Tibial nerve (tissue), 4 donors: ENCODE measurements at regions not wholly inside any gene's neighbourhood (a gene's known extent, or its start where the extent isn't known, plus 50 kb on each side); places are given as distances from the start of the nearest gene placed in this dataset.

Experiments
- DNase-seq, 2 donors: peaks; one replicate each; pipeline ENCODE4 v3.0.0-alpha.2; 2019; ENCODE audit warnings: low spot score in 2 of 2
- H3K27ac ChIP-seq, 4 donors: fragments of 200-600 bp; sonication (generic) in 3 of 4; one replicate each; pipeline ENCODE4 v1.5.1; 2017 to 2019; ENCODE audit warnings: mild to moderate bottlenecking in 1 of 4
- H3K27me3 ChIP-seq, 2 donors: fragments of 200-600 bp; sonication (generic) in 1 of 2; one replicate each; pipeline versions ENCODE4 v1.5.1 to v1.6.0; 2017 to 2019
- H3K36me3 ChIP-seq, 3 donors: fragments of 200-600 bp; sonication (generic); one replicate each; pipeline ENCODE4 v1.5.1; 2018 to 2019
- H3K4me1 ChIP-seq, 4 donors: fragments of 200-600 bp; sonication (generic) in 3 of 4; one replicate each; pipeline ENCODE4 v1.5.1; 2017 to 2019
- H3K4me3 ChIP-seq, 4 donors: fragments of 200-600 bp; sonication (generic) in 3 of 4; one replicate each; pipeline ENCODE4 v1.5.1; 2017 to 2019; ENCODE audit warnings: mild to moderate bottlenecking in 1 of 4, moderate library complexity in 1 of 4
- H3K9me3 ChIP-seq, 4 donors: fragments of 200-600 bp; sonication (generic) in 3 of 4; one replicate each; pipeline ENCODE4 v1.5.1; 2017 to 2019
- EP300 ChIP-seq, 2 donors: sonication (generic); formaldehyde crosslinking; IDR thresholded peaks; one replicate each; pipeline ENCODE4 v1.6.1; 2017; ENCODE audit warnings: antibody characterized with exemption in 2 of 2, mild to moderate bottlenecking in 1 of 2
- POLR2A ChIP-seq, 2 donors: fragments of 450-650 bp; IDR thresholded peaks; one replicate each; pipeline ENCODE4 v1.6.1; 2017; ENCODE audit warnings: antibody characterized with exemption in 2 of 2, mild to moderate bottlenecking in 2 of 2, moderate library complexity in 2 of 2
- WGBS, 2 donors: methylation state at CpG; one replicate each; pipeline ENCODE4 v1.1.5; 2018; 5-methylcytosine and 5-hydroxymethylcytosine counted together
- TF ChIP-seq, protein P1 (sequence below), 5 experiments: fragments of 200-600 bp in 3 of 5; fragments of 450-650 bp in 2 of 5; sonication (generic) in 3 of 5; IDR thresholded peaks; one replicate each; pipeline ENCODE4 v1.5.1; 2016 to 2019; ENCODE audit warnings: antibody characterized with exemption in 5 of 5, mild to moderate bottlenecking in 3 of 5, moderate library complexity in 2 of 5

DNA sequence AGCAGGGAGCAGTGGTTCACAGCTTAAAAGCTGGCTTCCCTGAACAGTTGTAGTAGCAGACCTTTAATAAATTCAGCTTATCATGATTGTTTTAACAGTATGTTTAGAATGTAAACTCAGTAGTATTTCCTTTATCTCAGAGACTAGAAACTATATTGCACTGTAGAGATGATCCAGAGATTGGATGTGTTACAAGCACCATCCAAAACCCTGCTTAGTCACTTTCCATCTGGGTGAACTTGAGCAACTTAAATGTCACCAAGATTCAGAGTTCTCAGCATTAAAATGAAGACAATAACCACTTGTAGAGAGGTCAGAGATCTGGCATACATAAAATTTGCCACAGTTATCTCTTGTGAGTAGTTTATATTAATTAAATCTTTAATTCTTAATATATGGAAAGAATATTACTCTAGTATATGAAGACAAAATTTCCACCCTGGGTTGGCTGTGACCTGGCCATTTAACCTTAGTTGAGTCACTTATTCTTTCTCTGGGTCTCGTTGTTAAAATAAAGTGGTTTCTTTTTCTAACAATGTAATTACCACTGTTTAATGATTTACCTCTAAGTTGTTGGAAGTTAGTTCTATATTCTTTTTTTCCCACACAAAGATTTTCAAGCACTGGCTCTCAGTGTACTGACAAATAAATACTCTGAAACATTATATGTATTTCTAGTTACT, 239.2 kb upstream of the FKBP1C start:
- Histone ChIP-seq H3K27ac (no peak overlapping the region), H3K9me3 (no peaks in the 10 kb centered on the region), H3K4me3 (no peak overlapping the region), H3K4me1 (no peaks in the 10 kb centered on the region), H3K27me3 (no peaks in the 10 kb centered on the region), H3K36me3 (no peaks in the 10 kb centered on the region)
- 42 to 48% methylated on average over 1 of the region's 1 CpG for WGBS, 2 donors
- no peak for DNase-seq
- TF ChIP-seq, protein P1, sequence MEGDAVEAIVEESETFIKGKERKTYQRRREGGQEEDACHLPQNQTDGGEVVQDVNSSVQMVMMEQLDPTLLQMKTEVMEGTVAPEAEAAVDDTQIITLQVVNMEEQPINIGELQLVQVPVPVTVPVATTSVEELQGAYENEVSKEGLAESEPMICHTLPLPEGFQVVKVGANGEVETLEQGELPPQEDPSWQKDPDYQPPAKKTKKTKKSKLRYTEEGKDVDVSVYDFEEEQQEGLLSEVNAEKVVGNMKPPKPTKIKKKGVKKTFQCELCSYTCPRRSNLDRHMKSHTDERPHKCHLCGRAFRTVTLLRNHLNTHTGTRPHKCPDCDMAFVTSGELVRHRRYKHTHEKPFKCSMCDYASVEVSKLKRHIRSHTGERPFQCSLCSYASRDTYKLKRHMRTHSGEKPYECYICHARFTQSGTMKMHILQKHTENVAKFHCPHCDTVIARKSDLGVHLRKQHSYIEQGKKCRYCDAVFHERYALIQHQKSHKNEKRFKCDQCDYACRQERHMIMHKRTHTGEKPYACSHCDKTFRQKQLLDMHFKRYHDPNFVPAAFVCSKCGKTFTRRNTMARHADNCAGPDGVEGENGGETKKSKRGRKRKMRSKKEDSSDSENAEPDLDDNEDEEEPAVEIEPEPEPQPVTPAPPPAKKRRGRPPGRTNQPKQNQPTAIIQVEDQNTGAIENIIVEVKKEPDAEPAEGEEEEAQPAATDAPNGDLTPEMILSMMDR (IDR thresholded peaks at IDR 0.05) = no peak
- TF ChIP-seq POLR2A (IDR thresholded peaks at IDR 0.05) = no peak
- TF ChIP-seq EP300 (IDR thresholded peaks at IDR 0.05) = no peak

DNA sequence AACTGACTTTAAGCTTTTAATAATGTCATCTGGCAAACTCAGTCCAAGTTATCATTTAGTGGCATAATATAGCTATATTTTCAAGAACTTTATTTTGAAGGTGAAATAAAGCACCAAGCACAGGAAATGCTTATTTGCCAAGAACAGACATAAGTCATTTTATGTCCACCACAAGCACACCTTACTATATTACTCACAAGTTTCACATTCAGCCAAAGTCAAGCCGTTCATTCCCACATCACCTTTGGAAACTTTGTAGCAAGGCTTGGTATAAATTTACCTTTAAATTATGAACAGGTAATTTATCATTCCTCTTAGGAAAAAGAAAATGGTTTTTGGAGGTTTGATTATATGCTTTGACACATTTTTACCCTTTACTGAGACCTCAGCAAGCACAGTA, 236.8 kb upstream of the FKBP1C start:
- 83 to 90% methylated on average over 1 of the region's 1 CpG for WGBS, 2 donors
- DNase-seq = no peak
- H3K27ac ChIP-seq = no peak overlapping the region
- H3K9me3 ChIP-seq = no peaks in the 10 kb centered on the region
- TF ChIP-seq, protein P1 (IDR thresholded peaks at IDR 0.05) = no peak
- TF ChIP-seq POLR2A (IDR thresholded peaks at IDR 0.05) = no peak
- TF ChIP-seq EP300 (IDR thresholded peaks at IDR 0.05) = no peak
- no peaks in the 10 kb centered on the region for H3K27me3 ChIP-seq
- no peaks in the 10 kb centered on the region for H3K36me3 ChIP-seq
- no peaks in the 10 kb centered on the region for H3K4me1 ChIP-seq
- no peak overlapping the region for H3K4me3 ChIP-seq

DNA sequence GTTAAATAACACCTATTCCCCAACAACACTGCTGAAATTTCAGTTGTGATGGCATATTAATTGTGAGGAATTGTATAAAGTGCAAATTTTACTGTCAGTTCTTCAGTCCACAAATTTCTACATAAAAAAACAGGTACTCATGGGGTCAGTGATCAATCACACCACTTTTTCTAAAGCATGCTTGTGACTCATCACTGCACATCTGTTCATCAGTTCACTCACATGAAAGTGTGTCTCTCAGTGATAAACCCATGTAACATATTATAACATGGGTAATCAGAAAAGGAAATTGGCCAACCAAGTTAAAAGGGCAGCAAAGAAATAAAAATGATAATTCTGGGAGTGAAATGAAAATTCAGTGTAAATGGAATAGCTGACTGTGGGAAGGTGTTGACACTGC, 234.7 kb upstream of the FKBP1C start:
- Histone ChIP-seq H3K9me3 (no peaks in the 10 kb centered on the region), H3K27ac (no peak overlapping the region), H3K36me3 (no peaks in the 10 kb centered on the region), H3K27me3 (no peaks in the 10 kb centered on the region), H3K4me3 (no peak overlapping the region), H3K4me1 (no peaks in the 10 kb centered on the region)
- DNase-seq = no peak
- TF ChIP-seq POLR2A (IDR thresholded peaks at IDR 0.05) (no peak), EP300 (IDR thresholded peaks at IDR 0.05) (no peak)
- TF ChIP-seq, protein P1 (IDR thresholded peaks at IDR 0.05) = no peak

DNA sequence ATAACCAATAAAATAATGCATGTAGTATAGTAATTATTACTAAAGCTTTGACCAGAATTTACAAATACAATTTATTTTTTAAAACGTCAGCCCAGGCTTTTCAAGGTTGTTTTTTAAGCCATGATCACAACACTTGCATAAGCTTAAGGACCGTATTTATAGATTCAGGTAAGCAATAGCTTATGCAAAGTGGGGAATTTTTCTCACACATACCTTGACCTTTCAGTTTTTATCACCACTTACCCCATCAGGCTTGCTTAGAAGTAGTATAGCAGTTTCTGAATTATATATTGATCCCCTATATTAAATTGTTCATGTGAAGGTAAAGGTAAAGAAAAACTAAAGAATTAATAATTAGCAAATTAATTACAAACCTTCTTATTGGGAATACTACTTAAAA, 232.3 kb upstream of the FKBP1C start:
- H3K4me3 ChIP-seq = no peak overlapping the region
- WGBS, 2 donors = 88% methylated on average over 2 of the region's 2 CpGs
- no peak overlapping the region for H3K27ac ChIP-seq
- no peaks in the 10 kb centered on the region for H3K36me3 ChIP-seq
- no peaks in the 10 kb centered on the region for H3K27me3 ChIP-seq
- no peak for TF ChIP-seq EP300 (IDR thresholded peaks at IDR 0.05)
- TF ChIP-seq POLR2A (IDR thresholded peaks at IDR 0.05) = no peak
- TF ChIP-seq, protein P1 (IDR thresholded peaks at IDR 0.05) = no peak
- H3K4me1 ChIP-seq = no peaks in the 10 kb centered on the region
- no peak for DNase-seq
- H3K9me3 ChIP-seq = no peaks in the 10 kb centered on the region

DNA sequence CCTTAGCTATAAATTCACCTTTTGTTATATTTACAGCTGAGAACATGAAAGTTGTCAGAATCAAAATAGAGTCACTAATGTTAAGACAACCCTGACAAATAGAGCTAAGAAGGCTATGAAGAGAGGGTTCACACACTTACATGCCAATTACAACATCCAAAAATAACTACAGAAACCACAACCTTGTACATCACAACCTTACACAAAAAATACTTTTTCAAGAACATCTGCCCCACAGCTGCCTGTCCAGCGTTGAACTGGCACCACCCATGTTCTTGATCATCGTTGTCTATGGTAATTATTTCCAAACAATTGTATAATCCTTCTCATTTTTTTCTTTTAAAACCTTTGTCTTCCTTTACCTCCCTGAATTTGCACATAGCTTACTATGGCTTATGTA, 231.2 kb upstream of the FKBP1C start:
- Histone ChIP-seq H3K36me3 (no peaks in the 10 kb centered on the region), H3K27ac (no peak overlapping the region), H3K27me3 (no peaks in the 10 kb centered on the region), H3K4me3 (no peak overlapping the region), H3K9me3 (no peaks in the 10 kb centered on the region), H3K4me1 (no peaks in the 10 kb centered on the region)
- WGBS, 2 donors = 71 to 74% methylated on average over 2 of the region's 2 CpGs
- TF ChIP-seq EP300 (IDR thresholded peaks at IDR 0.05) (no peak), POLR2A (IDR thresholded peaks at IDR 0.05) (no peak)
- TF ChIP-seq, protein P1 (IDR thresholded peaks at IDR 0.05) = no peak
- DNase-seq = no peak
